GM19467 (cell line): ENCODE measurements at regions not wholly inside any gene's neighbourhood (a gene's known extent, or its start where the extent isn't known, plus 50 kb on each side); places are given as distances from the start of the nearest gene placed in this dataset.
"Not testable (repeated sequence)": the region's sequence is repeated elsewhere in the genome, so short reads cannot be mapped to it uniquely, and the experiment has no call there.

ENCODE experiments used
- ATAC-seq: cut with Tn5 transposase; IDR thresholded peaks from one replicate; pipeline ENCODE4 v1.9.1; 2021; ENCODE audit warnings: mild to moderate bottlenecking, moderate library complexity; ENCODE audit not compliant: unreplicated experiment

DNA sequence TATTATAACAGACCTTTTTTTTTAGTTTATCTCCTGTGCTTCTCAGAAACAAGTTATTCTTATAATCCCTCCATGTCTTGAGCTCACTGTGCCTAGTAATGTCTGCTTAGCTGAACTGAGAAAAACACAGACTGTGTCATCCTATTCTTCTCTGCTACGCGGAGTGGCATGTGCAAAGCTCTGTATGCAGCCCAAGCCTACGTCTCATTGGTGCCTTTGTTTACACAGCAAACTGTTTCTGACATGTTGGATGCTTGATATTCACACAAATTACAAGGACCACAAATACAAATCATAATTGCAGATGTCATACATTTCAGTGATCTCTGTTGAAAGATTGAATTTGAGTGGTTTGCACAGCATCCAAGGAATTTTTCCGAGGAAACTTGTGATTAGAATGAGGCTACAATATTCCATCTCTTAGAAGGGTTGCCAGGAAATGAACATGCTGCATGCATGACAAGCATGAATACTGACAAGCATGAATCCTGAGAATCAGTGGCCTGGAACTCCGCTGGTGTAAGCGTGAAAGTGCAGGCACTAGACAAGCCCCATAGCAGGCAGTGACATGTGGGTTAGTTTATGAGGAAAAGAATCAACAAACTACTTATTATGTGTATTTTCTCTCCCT lies 128.4 kb upstream of the SGK1 start:
- no peak for ATAC-seq

DNA sequence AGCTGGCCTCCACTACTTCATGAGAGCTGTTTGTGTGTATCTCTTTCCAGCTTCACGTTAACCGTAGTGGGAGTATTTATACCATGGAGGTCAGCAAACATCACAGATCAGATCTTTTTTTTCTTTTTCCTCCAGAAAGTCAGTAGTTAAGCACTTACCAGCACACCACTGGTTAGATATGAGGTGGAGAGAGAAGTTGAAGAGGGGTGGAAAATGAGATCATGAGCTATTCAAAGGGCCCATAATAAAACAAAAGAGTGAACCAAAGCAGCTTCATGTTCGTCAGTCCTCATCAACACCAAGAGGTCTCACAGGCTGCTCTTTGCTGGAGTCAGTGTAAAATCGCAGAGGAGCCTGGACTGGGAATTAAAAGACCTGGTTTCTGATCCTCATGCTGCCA lies 125.1 kb upstream of the SGK1 start:
- no peak for ATAC-seq

DNA sequence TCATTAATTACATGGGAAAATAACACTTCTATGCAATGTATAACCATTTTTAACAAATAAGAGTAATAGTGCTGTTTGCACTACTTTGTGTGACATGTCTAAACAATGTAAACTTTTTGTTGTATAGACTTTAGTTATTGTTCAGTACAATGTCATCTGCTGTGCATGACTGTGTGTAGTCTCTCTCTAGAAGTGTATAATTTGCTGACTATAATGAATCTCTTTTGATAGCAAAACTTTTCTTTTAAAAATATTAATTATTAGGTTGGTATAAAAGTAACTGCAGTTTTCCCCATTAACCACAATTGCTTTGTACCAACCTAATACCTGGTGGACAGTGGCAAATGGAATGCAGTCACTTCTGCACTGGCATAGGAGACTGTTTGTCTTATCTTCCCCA lies 124.2 kb upstream of the SGK1 start:
- ATAC-seq = no peak

DNA sequence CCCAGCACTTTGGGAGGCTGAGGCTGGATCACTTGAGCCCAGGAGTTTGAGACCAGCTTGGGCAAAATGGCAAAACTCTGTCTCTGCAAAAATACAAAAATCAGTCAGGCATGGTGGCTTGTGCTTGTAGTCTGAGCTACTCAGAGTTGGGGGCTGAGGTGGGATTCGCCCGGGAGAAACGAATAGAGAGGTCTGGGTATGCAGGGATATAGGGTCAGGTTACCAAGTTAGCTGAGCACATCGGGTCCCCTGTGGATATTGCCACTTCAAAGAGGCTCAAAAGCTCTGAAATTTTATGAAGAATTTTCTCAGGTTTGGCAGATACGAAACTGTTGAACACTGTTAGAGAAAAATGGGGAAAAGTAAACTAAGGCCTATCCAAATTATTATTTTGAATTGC lies 120.9 kb upstream of the SGK1 start:
- ATAC-seq = no peak

DNA sequence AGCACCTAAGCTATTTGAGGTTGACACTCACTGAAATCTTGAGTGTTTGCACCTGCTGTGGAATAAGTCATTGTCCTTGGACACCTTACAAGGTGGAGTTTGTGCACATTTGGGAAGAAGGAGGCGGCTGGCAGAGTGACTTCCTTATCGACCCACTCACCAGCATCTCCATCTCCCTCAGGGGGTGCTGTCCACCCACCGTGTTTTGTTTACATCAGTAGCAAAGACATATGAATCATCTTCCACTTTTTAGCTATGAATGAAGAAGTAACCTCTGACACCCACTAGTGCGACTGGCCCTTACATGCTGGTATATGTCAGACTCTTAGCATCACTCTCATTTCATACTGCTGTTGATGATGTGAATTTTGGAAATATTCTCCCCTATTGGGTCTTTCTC lies 119.5 kb upstream of the SGK1 start:
- no peak for ATAC-seq

DNA sequence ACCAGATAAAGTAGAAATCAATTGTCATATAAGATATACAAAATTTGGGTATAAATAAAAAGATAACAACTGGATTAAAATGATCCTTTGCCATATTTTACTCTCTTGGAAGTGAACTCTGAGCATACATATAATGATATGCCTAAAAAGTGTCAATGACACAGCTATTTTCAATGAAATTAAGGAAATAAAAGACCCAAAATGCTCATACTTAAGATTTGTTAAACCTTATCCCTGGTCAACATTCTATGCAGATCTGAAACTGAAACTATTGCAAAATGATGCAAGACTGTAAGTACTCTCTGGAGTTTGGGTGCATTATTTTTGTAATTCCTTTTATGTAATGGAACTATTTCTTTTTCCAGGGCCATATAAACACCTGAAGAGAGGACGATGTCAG lies 119.0 kb upstream of the SGK1 start:
- no peak for ATAC-seq

DNA sequence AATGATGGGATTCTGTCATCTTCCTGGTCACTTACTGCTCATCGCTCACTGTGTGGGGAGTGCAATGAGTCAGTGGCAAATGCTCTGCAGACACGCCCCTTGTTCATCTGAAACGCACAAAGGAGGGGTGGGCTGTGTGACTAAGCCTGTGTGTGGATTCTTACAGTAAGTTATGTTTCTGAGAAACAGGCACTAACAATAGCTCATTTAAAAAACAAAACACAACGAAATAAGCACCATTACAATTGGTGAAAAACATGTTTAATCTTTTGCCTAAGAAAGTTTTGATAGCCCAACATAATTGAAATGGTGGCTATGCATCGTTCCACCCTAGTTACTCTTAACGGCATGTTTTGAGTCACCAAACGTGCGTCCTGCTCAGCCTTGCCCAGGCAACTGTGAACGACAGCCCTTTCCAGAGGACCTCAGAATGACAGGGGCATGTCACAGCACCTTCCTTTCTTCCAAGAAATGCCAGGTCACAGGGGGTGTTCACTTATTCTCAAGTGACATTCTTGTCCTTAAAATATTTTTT lies 118.4 kb upstream of the SGK1 start:
- ATAC-seq = peak; percentile 81

DNA sequence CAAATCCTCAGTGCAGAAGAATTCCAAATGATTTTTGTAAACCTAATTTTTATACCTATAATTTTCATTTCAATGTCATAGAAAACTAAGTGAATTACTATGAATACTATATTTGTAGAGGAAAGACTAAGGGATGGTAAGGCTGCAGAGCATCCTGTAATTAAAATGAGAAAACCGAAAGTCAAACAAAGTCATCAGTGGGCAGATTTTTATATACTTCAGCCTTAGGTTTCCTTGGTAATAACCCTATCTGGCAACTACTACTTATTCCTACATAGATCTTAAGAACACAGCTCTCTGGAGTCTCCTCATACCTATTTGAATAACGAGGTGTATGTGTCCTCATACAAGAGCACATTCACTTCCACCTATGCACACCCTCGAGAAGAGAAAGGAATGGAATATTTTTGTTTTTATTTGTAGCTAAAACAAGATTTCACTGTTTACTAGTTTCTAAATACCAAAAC lies 117.9 kb upstream of the SGK1 start:
- ATAC-seq = no peak

DNA sequence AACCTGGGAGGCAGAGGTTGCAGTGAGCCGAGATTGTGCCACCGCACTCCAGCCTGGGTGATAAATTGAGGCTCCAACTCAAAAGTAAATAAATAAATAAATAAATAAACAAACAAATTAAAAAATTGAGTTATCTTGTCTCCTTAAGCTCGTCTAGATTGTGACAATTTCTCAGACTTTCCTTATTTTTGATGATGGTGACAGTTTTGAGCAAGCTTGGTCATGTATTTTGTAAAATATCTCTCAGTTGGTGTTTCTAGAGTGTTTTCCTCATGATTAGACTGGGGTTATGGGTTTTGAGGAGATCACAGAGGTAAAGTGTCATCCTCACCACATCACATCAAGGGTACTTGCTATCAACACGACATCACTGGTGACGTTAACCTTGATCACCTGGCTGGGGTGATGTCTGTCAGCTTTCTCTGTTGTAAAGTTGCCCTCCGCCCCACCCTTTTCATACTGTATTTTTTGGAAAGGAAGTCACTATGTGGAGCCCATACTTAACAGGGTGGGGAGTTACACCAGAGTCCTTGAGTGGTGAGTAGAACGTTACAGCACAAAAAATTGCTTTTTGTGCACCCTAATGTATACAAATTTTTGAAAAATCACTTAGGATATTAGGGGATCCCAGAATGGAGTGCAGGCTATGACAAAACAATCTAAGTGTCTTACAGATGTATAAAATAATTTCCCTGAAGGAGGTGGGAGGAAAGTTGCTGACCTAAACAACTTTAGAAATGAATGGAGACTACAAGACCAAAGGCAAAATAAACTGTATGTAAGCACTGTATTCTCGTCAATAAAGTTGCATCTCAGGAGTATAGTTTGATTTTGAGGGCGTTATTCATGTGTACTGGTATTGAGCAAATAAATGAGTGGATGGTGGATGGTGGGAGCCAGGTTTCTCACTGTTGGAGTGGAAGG lies 116.4 kb upstream of the SGK1 start:
- no peak for ATAC-seq

DNA sequence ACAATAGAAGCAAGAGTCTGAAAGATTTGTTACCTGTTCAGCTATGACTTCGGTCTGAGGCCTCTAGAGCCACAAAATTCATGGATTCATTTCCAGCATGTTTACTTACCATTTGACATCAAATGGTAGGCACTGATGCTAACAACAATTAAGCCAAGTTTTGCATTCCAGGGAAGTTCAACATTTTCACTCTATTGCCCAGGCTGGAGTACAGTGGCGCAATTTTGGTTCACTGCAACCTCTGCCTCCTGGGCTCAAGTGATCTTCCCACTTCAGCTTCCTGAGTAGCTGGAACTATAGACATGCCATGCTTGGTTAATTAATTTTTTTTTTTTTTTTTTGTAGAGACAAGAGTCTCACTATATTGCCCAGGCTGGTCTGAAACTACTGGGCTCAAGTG lies 114.1 kb upstream of the SGK1 start:
- ATAC-seq = no peak

DNA sequence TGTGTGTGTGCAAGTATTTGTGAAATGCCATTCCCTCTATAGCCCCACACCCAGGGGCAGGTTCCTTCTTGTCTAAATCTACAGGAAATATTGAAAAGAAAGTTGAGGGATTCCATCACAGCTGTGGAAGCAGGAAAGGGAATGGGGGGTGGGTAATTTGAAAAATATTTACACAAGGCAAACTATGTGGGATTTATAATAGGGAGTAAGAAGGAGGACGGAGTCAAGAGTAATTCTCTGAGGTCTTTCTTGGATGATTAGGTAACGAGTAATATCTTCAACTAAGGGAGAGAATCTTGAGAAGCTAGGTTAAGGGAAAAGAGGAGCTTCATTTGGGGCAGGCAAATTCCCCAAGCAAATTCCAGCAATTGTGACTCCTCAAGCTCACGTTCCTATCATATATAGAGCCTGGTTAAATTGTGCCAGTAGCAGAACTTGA lies 113.5 kb upstream of the SGK1 start:
- no peak for ATAC-seq

DNA sequence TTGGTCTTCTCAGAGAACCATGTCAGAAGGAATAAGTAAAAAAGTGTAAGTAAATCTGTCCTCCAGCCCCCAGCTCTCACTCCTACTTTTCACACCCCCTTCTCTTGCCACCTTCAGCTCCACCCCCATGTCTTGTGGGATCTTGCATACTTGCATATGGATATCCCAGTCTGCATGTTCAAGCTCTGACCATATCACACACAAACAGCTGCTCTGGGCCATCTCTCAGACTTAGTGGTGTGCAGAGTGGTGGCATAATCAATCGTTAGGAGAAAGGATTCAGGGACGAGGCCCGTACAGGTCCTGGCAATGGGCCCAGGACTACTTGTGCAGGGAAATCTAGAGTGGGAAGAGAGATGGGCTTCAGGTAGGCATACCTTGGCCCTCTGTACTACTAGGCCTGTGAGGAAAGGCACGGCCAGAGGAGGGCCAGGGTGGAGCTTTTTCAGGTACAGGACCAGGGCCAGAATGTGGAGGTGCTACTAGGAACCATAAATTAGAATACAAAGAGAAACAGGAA lies 112.0 kb upstream of the SGK1 start:
- no peak for ATAC-seq

DNA sequence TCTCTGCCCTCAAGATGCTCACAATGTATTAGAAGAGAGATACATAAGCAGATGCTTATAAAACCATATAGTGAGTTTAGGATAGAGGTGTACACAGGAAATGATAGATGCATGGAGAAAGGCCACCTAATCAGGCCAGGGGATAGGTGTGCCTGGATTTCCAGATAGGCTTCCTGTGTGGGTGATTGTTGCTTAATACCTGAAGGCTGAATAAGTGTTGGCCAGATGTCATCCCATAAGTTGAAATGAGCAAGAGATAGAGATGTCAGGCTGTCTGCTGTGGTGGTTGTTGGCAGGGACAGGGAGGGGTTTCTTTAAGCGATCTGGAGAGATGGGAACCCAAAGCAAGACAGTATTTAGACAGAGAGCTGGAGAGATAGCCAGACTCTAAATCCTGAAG lies 109.8 kb upstream of the SGK1 start:
- ATAC-seq = no peak

DNA sequence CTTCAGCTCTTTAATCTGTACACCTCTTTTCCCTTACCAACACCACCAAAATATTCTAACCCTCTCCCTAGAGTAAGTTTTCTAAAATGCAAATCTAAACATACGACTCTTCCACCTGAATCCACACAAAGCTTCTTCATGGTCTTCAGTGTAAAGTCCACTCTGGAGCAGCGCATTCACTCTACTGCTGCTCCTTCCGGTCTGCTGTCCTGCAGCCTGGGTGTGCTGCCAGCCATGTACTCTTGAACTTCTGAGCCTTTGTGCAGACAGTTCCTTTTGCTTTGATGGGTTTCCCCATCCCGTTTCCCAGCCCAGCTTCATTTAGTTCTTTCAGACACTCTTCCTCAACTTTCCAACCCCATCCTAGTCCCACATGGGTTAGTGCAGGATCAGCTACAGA lies 108.7 kb upstream of the SGK1 start:
- no peak for ATAC-seq

DNA sequence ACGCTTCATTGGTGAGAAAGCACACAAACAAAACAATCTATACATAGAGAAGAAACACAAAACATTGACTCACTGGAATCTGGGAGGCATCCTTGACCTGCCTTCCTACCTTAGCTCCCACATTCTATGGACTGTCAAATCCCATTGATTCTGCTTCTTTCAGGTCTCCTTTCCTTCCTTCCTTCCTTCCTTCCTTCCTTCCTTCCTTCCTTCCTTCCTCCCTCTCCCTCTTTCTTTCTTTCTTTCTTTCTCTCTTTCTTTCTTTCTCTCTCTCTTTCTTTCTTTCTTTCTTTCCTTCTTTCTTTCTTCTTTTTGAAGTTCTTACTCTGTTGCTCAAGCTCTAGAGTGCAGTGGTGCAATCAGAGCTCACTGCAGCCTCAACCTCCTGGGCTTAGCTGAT lies 108.0 kb upstream of the SGK1 start:
- ATAC-seq = not testable (repeated sequence)

DNA sequence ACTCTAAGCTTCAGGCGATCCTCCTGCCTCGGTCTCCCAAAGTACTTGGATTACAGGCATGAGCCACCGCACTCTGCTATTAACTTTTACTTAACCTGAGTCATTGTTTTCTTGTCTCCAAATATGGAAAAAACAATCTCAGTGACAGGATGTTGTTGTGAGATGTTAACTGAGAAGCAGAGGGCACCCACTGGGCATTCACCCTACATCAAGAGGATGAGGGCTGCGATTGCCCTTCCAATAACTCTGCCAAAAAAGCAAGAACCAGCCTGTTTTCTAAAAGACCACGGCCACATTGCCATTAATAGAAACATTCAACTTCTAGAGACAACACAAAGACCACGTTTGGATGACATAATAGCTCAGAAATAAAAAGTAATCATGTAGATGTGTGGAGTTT lies 107.6 kb upstream of the SGK1 start:
- no peak for ATAC-seq

DNA sequence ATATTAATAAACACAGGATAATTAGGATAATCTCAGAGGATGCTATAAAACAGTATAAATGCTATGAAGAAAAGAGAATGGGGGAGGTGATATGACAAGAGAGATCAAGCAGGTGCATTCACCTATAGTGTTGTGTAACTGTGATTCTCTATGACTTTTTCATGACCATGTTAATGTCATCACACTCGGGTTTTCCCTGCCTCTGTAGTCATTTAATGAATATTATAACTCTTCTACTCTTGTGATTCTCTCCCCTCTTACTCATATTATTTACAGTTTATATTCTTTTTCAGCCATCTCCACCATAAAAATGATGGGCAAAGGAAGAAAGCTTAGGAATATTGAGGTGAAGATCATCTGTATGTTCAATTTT lies 106.9 kb upstream of the SGK1 start:
- ATAC-seq = no peak

DNA sequence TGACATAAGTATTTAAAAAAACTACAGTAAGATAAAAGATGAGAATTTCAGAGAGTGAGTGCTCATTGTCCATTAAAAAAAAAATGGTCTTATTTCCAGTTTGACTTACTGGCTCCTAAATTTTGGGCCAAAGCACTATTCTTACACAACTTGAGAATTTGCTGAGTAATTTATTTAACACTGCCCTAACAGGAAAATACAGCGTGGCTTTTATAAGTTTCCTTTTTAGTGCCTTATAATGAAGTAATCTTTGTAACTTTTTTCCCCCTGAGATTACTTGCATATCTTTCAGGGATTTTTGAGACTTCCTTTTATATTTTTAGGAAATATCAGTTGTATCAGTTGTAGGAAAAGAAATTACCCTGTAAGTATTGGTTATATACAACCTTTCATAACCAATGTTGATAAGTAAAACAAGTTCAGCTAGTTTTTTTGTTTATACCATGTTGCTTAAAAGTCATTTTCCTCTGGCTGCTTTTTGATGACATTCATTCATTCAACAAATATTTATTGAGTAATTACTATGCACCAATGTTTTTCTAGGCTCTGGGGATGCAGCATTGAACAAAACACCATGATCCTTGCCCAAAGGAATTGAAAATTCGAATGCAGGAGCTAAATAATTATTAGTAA lies 106.4 kb upstream of the SGK1 start:
- no peak for ATAC-seq

DNA sequence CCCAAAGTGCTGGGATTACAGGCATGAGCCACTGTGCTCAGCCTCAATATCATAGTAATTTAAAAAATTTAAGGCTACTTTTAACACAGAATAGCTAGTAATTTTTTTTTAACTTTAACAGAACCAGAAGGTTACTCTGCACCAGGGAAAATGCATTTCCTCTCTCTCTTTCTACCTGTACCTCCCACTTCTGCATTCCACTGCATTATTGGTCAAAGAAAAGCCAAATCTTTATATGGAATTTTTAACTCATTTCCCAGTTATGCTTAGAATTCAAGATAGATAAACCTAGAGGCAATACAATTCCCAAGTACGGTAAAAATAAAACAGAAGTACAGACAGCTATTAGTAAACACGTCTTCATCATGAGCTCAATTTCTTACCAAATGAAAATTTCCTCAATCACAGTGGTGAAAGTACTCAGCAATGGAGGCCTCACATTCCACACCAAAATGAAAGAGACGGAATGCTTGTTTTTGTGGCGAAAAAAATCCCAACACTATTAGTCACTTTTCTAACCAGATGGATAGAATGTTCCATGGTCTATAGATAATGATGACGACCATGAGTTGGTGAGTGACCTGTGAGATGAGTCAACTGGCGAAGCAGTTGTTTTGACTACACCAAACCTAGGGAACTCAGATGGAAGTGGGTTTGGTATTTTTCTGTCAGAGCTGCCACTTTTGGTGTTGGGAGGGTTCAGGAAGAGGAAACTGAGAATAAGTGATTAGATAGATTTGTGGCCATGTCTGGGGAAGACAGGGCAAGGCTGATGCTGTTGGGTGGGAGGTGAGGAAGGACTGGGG lies 104.7 kb upstream of the SGK1 start:
- ATAC-seq = no peak

DNA sequence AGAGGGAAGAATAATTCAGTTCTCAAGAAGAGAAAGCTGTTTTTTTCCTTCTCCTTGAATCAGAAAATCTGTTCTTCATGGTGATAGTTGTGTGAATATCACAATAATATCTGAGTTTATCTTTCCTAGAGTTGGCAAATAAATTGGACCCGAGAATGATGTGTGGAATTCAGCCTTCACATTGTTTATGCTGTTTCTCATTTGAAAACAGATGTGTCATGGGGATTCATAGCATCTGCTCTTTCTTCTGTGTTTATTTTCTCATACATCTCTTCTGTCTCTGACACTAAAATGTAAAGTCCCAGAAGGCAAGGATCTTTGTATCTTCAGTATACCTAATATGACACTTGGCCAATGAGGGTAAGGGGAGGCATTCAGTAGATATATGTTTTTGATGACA lies 103.6 kb upstream of the SGK1 start:
- ATAC-seq = no peak
